ENCODE measurements at regions not wholly inside any gene's neighbourhood (a gene's known extent, or its start where the extent isn't known, plus 50 kb on each side); places are given as distances from the start of the nearest gene placed in this dataset.

GRCh38 chr13:50209631-50210030 is 194.4 kb downstream of the KCNRG start:
- Mint-ChIP-seq H3K27ac (no peak overlapping the region), H3K9me3 (peaks cover 16% of the 10 kb centered on the region), H3K36me3 (ENCODE audit: low read depth) (peaks cover 2% of the 10 kb centered on the region), H3K4me1 (ENCODE audit: low read depth) (peaks cover 17% of the 10 kb centered on the region), H3K27me3 (peaks cover 8% of the 10 kb centered on the region), H3K4me3 (no peak overlapping the region)
- intact Hi-C loops (cut with micrococcal nuclease), result no loop called here
- TF ChIP-seq CTCF (IDR thresholded peaks at IDR 0.05), result no peak
- ATAC-seq (no peak), DNase-seq (no peak)
- CTCF ChIA-PET, result no interaction called here
- POLR2A ChIA-PET, result no interaction called here

- peaks cover 15% of the 10 kb centered on the region for H3K4me1 Mint-ChIP-seq (ENCODE audit: low read depth)
- TF ChIP-seq CTCF (IDR thresholded peaks at IDR 0.05), result no peak
- H3K36me3 Mint-ChIP-seq (ENCODE audit: low read depth), result peaks cover 2% of the 10 kb centered on the region
- peaks cover 26% of the 10 kb centered on the region for H3K9me3 Mint-ChIP-seq
- no peak for DNase-seq
- peaks cover 4% of the 10 kb centered on the region for H3K27me3 Mint-ChIP-seq
- CTCF ChIA-PET, result interaction anchor here (1.2 to 1.6 kb wide), 2 partner anchors 13 to 132 kb away, joined by 3 read pairs; no protein-coding TSS in a partner anchor
- intact Hi-C loops (cut with micrococcal nuclease), result no loop called here
- no peak overlapping the region for H3K4me3 Mint-ChIP-seq
- POLR2A ChIA-PET, result no interaction called here
- no peak for ATAC-seq
- H3K27ac Mint-ChIP-seq, result no peak overlapping the region
These were observed 198.3 kb downstream of the KCNRG start for GRCh38 chr13:50213526-50213925.

GRCh38 chr13:50214514-50214913 is 199.3 kb downstream of the KCNRG start:
- peaks cover 26% of the 10 kb centered on the region for H3K9me3 Mint-ChIP-seq
- no peak for ATAC-seq
- no peak for DNase-seq
- intact Hi-C loops (cut with micrococcal nuclease), result no loop called here
- H3K4me1 Mint-ChIP-seq (ENCODE audit: low read depth), result peaks cover 10% of the 10 kb centered on the region
- POLR2A ChIA-PET, result interaction anchor here (0.8 kb wide), 1 partner anchor 134 kb away, joined by 3 read pairs; no protein-coding TSS in a partner anchor
- H3K36me3 Mint-ChIP-seq (ENCODE audit: low read depth), result peaks cover 2% of the 10 kb centered on the region
- TF ChIP-seq CTCF (IDR thresholded peaks at IDR 0.05), result no peak
- no peak overlapping the region for H3K27ac Mint-ChIP-seq
- H3K4me3 Mint-ChIP-seq, result no peak overlapping the region
- CTCF ChIA-PET, result interaction anchor here (1.6 kb wide), 1 partner anchor 12 kb away, joined by 3 read pairs; no protein-coding TSS in a partner anchor
- peaks cover 3% of the 10 kb centered on the region for H3K27me3 Mint-ChIP-seq

- TF ChIP-seq CTCF (IDR thresholded peaks at IDR 0.05), result no peak
- H3K4me1 Mint-ChIP-seq (ENCODE audit: low read depth), result peaks cover 10% of the 10 kb centered on the region
- CTCF ChIA-PET, result interaction anchor here (1.2 kb wide), 1 partner anchor 10 kb away, joined by 4 read pairs; no protein-coding TSS in a partner anchor
- ATAC-seq (no peak), DNase-seq (no peak)
- H3K27ac Mint-ChIP-seq, result no peak overlapping the region
- H3K36me3 Mint-ChIP-seq (ENCODE audit: low read depth), result peaks cover 2% of the 10 kb centered on the region
- H3K9me3 Mint-ChIP-seq, result peaks cover 26% of the 10 kb centered on the region
- POLR2A ChIA-PET, result no interaction called here
- intact Hi-C loops (cut with micrococcal nuclease), result no loop called here
- H3K4me3 Mint-ChIP-seq, result no peak overlapping the region
- peaks cover 3% of the 10 kb centered on the region for H3K27me3 Mint-ChIP-seq
These were observed 200.2 kb downstream of the KCNRG start for GRCh38 chr13:50215399-50215798.

DNA sequence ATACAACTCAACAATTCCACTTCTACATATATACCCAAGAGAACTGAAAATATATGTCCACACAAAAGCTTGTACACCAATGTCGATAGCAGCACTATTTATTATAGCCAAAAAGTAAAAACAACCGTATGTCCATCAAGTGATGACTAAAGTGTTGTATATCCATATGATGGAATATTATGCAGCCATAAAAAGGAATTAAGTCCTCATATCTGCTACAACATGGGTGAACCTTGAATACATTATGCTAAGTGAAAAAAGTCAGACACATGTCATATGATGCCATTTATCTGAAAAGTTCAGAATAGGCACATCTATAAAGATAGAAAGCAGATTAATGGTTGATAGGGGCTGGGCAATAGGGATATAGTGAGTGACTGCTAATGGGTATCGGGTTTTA is 204.5 kb downstream of the KCNRG start:
- ATAC-seq, result no peak
- TF ChIP-seq CTCF (IDR thresholded peaks at IDR 0.05), result no peak

More for the DNA sequence above, 204.5 kb downstream of the KCNRG start:
- no peak overlapping the region for H3K4me3 Mint-ChIP-seq
- H3K36me3 Mint-ChIP-seq (ENCODE audit: low read depth), result no peaks in the 10 kb centered on the region
- H3K9me3 Mint-ChIP-seq, result peaks cover 9% of the 10 kb centered on the region
- no peak overlapping the region for H3K27ac Mint-ChIP-seq
- intact Hi-C loops (cut with micrococcal nuclease), result no loop called here
- ChIA-PET POLR2A (no interaction called here), CTCF (no interaction called here)
- no peak for DNase-seq
- H3K27me3 Mint-ChIP-seq, result peaks cover 15% of the 10 kb centered on the region
- H3K4me1 Mint-ChIP-seq (ENCODE audit: low read depth), result peaks cover 15% of the 10 kb centered on the region
